HCT116 (cell line): ENCODE measurements at regions not wholly inside any gene's neighbourhood (a gene's known extent, or its start where the extent isn't known, plus 50 kb on each side); places are given as distances from the start of the nearest gene placed in this dataset.

ENCODE experiments used
- ATAC-seq: fragments of 200-7000 bp; cut with Tn5 transposase; 2 replicates; pipeline ENCODE4 v1.9.1; 2020; ENCODE audit warnings: mild to moderate bottlenecking, moderate library complexity
- BruUV-seq: library from RNA; stranded (reverse); fragments of 400-500 nt; replicated peaks from 2 replicates; lab custom pipeline; 2021; lab: Mats Ljungman, UMichigan
- CTCF ChIA-PET: fragments of 300-600 bp; sonication (Branson Sonifier 250); formaldehyde crosslinking; loops from one replicate; lab custom pipeline; 2021; ENCODE audit warnings: antibody characterized with exemption; lab: Charles Lee
- POLR2A ChIA-PET: fragments of 300-600, 350-600 bp; sonication (Branson Sonifier 250); formaldehyde crosslinking; loops from one replicate; lab custom pipeline; 2021; ENCODE audit warnings: antibody characterized with exemption; lab: Charles Lee
- RAD21 ChIA-PET, 2 experiments: fragments of 300-600 bp; sonication (Branson Sonifier 250); formaldehyde crosslinking; loops; one replicate each; lab custom pipeline; 2023; ENCODE audit warnings: low total read pairs in 2 of 2; ENCODE audit not compliant: uncharacterized antibody in 2 of 2, unreplicated experiment in 2 of 2, low non-redundant PET in 1 of 2; lab: Charles Lee
- DNase-seq: peaks from one replicate; pipeline ENCODE4 v3.0.0-alpha.2; 2010; ENCODE audit warnings: low read depth, low spot score
- H2AFZ ChIP-seq: fragments of 200-600 bp; shearing (Covaris generic), sonication (generic); 2 replicates; pipeline ENCODE4 v1.6.1; 2017; ENCODE audit warnings: low read depth, mixed run types, mixed read lengths, antibody characterized with exemption, low read length; ENCODE audit not compliant: poor library complexity, severe bottlenecking
- H3K27ac ChIP-seq: 2 replicates; pipeline ENCODE4 v1.5.1; 2012; ENCODE audit warnings: low read depth, low read length
- H3K27me3 ChIP-seq: fragments of 200-600 bp; sonication (generic); 2 replicates; pipeline ENCODE4 v1.6.1; 2016; ENCODE audit warnings: mixed run types, low read length, mixed read lengths; ENCODE audit not compliant: insufficient read depth
- H3K36me3 ChIP-seq, 2 experiments: fragments of 200-500 bp in 1 of 2; fragments of 200-600 bp in 1 of 2; sonication (Bioruptor generic) in 1 of 2; sonication (generic) in 1 of 2; 2 replicates each; pipeline versions ENCODE4 v1.5.1 to v1.6.1; 2014 to 2016; ENCODE audit warnings: low read length in 2 of 2, inconsistent platforms in 1 of 2, mixed read lengths in 1 of 2, mixed run types in 1 of 2; ENCODE audit not compliant: insufficient read depth in 2 of 2, control insufficient read depth in 1 of 2
- H3K4me1 ChIP-seq, 2 experiments: fragments of 200-600 bp in 1 of 2; sonication (generic) in 1 of 2; 2 replicates each; pipeline versions ENCODE4 v1.5.1 to v1.6.1; 2012 to 2017; ENCODE audit warnings: low read length in 2 of 2, inconsistent platforms in 1 of 2, mild to moderate bottlenecking in 1 of 2, mixed read lengths in 1 of 2, mixed run types in 1 of 2, moderate library complexity in 1 of 2; ENCODE audit not compliant: insufficient read depth in 2 of 2, control insufficient read depth in 1 of 2
- H3K4me2 ChIP-seq: fragments of 200-600 bp; sonication (generic); 2 replicates; pipeline ENCODE4 v1.6.1; 2017; ENCODE audit warnings: mixed run types, low read length, mixed read lengths
- H3K4me3 ChIP-seq, 2 experiments: fragments of 200-600 bp in 1 of 2; sonication (generic) in 1 of 2; replicated peaks in 1 of 2; 2 replicates each; pipeline ENCODE4 v1.5.1; 2011 to 2016; ENCODE audit warnings: low read length in 2 of 2, control low read depth in 1 of 2, low read depth in 1 of 2, mild to moderate bottlenecking in 1 of 2, mixed read lengths in 1 of 2, mixed run types in 1 of 2
- H3K79me2 ChIP-seq: fragments of 200-600 bp; sonication (generic); 2 replicates; pipeline ENCODE4 v1.6.1; 2017; ENCODE audit warnings: mild to moderate bottlenecking, mixed run types, low read length, moderate library complexity, mixed read lengths; ENCODE audit not compliant: insufficient read depth
- H3K9ac ChIP-seq: fragments of 200-600 bp; sonication (generic); 2 replicates; pipeline ENCODE4 v1.6.1; 2016; ENCODE audit warnings: low read length, mixed read lengths
- H3K9me2 ChIP-seq: fragments of 200-600 bp; sonication (generic), shearing (Covaris generic); 2 replicates; pipeline ENCODE4 v1.6.1; 2017; ENCODE audit warnings: mixed run types, mild to moderate bottlenecking, moderate library complexity; ENCODE audit not compliant: insufficient read depth
- H3K9me3 ChIP-seq, 2 experiments: fragments of 200-500 bp in 1 of 2; fragments of 200-600 bp in 1 of 2; sonication (Bioruptor generic) in 1 of 2; sonication (generic) in 1 of 2; 2 replicates each; pipeline ENCODE4 v1.6.1; 2014 to 2017; ENCODE audit warnings: low read length in 2 of 2, mixed read lengths in 2 of 2, inconsistent platforms in 1 of 2, low read depth in 1 of 2, mild to moderate bottlenecking in 1 of 2, mixed run types in 1 of 2, moderate library complexity in 1 of 2; ENCODE audit not compliant: control insufficient read depth in 1 of 2, insufficient read depth in 1 of 2
- H4K20me1 ChIP-seq: fragments of 200-600 bp; sonication (generic), shearing (Covaris generic); 2 replicates; pipeline ENCODE4 v1.6.1; 2017; ENCODE audit warnings: mixed run types, mild to moderate bottlenecking, moderate library complexity; ENCODE audit not compliant: insufficient read depth
- ATF3 ChIP-seq: IDR thresholded peaks from 2 replicates; pipeline ENCODE4 v1.6.1; 2012
- CBX3 ChIP-seq: IDR thresholded peaks from 2 replicates; pipeline ENCODE4 v1.6.1; 2012; ENCODE audit warnings: low read depth
- YY1 ChIP-seq: IDR thresholded peaks from 2 replicates; pipeline ENCODE4 v1.6.1; 2011; ENCODE audit warnings: low read length, low read depth, moderate library complexity, mild to moderate bottlenecking; ENCODE audit not compliant: insufficient replicate concordance; ENCODE audit errors: extremely low read depth
- intact Hi-C: fragments of 100-400 bp; cut with micrococcal nuclease; formaldehyde crosslinking; loops from 2 replicates; pipeline ENCODE4 v1.10.0; 2022

- ATAC-seq = no peak
- BruUV-seq = no TSS peak
- no peak overlapping the region for H2AFZ ChIP-seq
- RAD21 ChIA-PET = no interaction called here
- TF ChIP-seq ATF3 (no peak), YY1 (no peak), CBX3 (no peak)
- TF ChIP-seq, all 23 proteins: peak for 0
- no peaks in the 10 kb centered on the region for H3K79me2 ChIP-seq
- intact Hi-C loops = no loop called here
- H3K4me1 ChIP-seq = no peaks in the 10 kb centered on the region
- H3K9me2 ChIP-seq = no peaks in the 10 kb centered on the region; the same call in 1 of the 2 replicates
- ChIA-PET CTCF (no interaction called here), POLR2A (no interaction called here)
- no peak overlapping the region for H3K9ac ChIP-seq
- H4K20me1 ChIP-seq = no peaks in the 10 kb centered on the region
- no peaks in the 10 kb centered on the region for H3K36me3 ChIP-seq
- no peaks in the 10 kb centered on the region for H3K27me3 ChIP-seq
- DNase-seq = no peak
- H3K9me3 ChIP-seq = no peaks in the 10 kb centered on the region
- no peak overlapping the region for H3K4me3 ChIP-seq
- no peak overlapping the region for H3K4me2 ChIP-seq
- no peak overlapping the region for H3K27ac ChIP-seq
These were observed 182.4 kb downstream of the CD109 start for GRCh38 chr6:73878403-73878802.
